MG63 (cell line): ENCODE measurements at regions not wholly inside any gene's neighbourhood (a gene's known extent, or its start where the extent isn't known, plus 50 kb on each side); places are given as distances from the start of the nearest gene placed in this dataset.

ENCODE experiments used
- DNase-seq: peaks from one replicate; pipeline ENCODE4 v3.0.0-alpha.2; 2020
- H3K27me3 ChIP-seq: fragments of 250-450 bp; sonication (Bioruptor Pico); 2 replicates; pipeline ENCODE4 v1.5.1; 2020; ENCODE audit warnings: mild to moderate bottlenecking, moderate library complexity
- H3K36me3 ChIP-seq: fragments of 250-450 bp; sonication (Bioruptor Pico); 2 replicates; pipeline ENCODE4 v1.5.1; 2020; ENCODE audit warnings: mild to moderate bottlenecking, moderate library complexity
- H3K4me3 ChIP-seq: fragments of 250-450 bp; sonication (Bioruptor Pico); 2 replicates; pipeline ENCODE4 v1.5.1; 2020; ENCODE audit warnings: mild to moderate bottlenecking, moderate library complexity
- H3K9me3 ChIP-seq: fragments of 250-450 bp; sonication (Bioruptor Pico); 2 replicates; pipeline ENCODE4 v1.5.1; 2020; ENCODE audit warnings: mild to moderate bottlenecking, moderate library complexity

- no peaks in the 10 kb centered on the region for H3K36me3 ChIP-seq
- DNase-seq: no peak
- no peak overlapping the region for H3K4me3 ChIP-seq
- H3K9me3 ChIP-seq: no peaks in the 10 kb centered on the region
- H3K27me3 ChIP-seq: no peaks in the 10 kb centered on the region
Observed at GRCh38 chr12:67926063-67926462, 63.2 kb upstream of the IFNG-AS1 start.

DNA sequence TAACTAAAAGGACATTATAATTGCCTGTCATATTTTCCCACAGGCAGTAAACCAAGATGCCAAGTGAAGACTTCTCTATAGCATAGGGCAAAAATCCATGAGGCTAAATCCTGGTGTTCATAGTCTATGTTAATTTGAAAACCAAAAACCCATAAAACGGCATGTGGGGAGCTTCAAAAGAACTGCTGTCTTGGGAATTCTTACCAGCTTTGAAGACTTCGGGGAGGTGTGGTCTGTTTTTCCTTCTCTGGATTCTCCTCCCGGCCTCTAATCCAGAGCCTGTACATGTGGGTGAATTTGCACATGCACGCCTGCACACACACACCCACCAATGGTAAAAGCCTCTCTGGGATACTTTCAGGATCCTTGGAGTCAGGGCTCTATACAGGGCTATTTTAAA lies 61.9 kb upstream of the IFNG-AS1 start:
- no peak for DNase-seq
- Histone ChIP-seq H3K4me3 (no peak overlapping the region), H3K9me3 (no peaks in the 10 kb centered on the region), H3K36me3 (no peaks in the 10 kb centered on the region), H3K27me3 (no peaks in the 10 kb centered on the region)

GRCh38 chr12:67927815-67928214 lies 61.4 kb upstream of the IFNG-AS1 start:
- H3K4me3 ChIP-seq: no peak overlapping the region
- H3K27me3 ChIP-seq: no peaks in the 10 kb centered on the region
- no peak for DNase-seq
- H3K9me3 ChIP-seq: no peaks in the 10 kb centered on the region
- H3K36me3 ChIP-seq: no peaks in the 10 kb centered on the region

DNA sequence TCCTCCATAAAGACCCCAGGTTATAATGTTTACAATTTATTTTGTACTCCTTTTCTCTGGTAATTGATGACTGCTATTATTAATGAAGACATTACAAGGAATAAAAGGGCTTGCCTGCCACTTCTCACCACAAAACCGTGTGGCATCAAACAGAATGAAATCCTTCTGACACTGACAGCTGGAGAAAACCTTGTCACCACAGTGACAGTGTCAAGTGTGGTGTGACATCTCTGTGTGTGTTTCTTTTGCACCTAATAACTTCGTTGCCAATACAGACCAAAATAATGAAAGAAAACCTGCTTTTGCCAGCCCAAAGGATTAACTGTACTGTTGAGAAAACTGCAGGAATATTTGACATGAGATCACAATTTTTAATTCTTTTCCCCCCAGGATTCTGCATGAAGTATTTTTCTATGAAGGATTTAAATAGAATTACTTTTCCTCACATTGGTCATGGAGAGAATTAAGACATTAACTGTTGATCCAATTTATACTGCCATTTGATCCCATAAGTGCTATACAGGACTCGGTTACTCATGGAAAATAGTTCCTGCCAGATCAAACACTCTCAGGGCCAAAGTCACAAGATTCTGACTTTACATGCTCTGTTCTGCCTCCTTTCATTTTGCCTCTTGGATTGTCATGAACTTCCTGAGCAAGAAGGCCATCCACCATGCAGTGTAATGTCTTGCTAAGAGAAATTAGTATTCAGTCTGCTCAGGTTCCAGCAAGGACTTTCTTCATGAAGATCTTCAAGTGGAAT lies 60.4 kb upstream of the IFNG-AS1 start:
- no peaks in the 10 kb centered on the region for H3K9me3 ChIP-seq
- H3K36me3 ChIP-seq: no peaks in the 10 kb centered on the region
- H3K27me3 ChIP-seq: no peaks in the 10 kb centered on the region
- no peak overlapping the region for H3K4me3 ChIP-seq
- peak; percentile 29 for DNase-seq

DNA sequence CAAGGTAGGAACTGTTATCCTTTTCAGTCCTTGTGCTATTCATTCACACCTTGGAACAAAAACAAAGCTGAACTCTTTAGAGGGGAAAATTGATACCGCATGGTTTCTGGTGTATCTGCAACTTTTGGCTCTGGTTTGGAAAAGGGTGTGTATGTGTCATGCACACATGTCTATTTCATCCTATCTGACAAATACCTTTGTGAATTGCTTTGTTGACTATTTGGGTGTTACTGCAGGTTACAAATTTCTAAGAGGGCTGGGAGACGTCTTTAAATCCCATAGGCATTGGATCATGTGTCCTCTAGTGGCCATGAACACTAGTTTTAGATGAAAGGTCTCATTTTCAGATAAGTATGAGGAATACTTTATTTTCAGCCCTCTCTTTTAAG lies 59.9 kb upstream of the IFNG-AS1 start:
- Histone ChIP-seq H3K27me3 (no peaks in the 10 kb centered on the region), H3K9me3 (no peaks in the 10 kb centered on the region), H3K36me3 (no peaks in the 10 kb centered on the region), H3K4me3 (no peak overlapping the region)
- DNase-seq: no peak

- DNase-seq: no peak
- Histone ChIP-seq H3K4me3 (no peak overlapping the region), H3K36me3 (no peaks in the 10 kb centered on the region), H3K27me3 (no peaks in the 10 kb centered on the region), H3K9me3 (no peaks in the 10 kb centered on the region)
Observed at GRCh38 chr12:67937822-67938221, 51.4 kb upstream of the IFNG-AS1 start.
